Trophoblast cell (in vitro differentiated cells and primary cell): ENCODE measurements at regions not wholly inside any gene's neighbourhood (a gene's known extent, or its start where the extent isn't known, plus 50 kb on each side); places are given as distances from the start of the nearest gene placed in this dataset.
A peak's percentile ranks its signal among the peaks of the same experiment; 100 is the strongest.

Experiments used
- DNase-seq, 2 donors: peaks; one replicate each; pipeline ENCODE4 v3.0.0-alpha.2; 2016
- H2AFZ ChIP-seq: 2 replicates; pipeline ENCODE4 v1.6.1; 2013; ENCODE audit warnings: low read length, moderate library complexity, mild to moderate bottlenecking; ENCODE audit not compliant: insufficient read depth, poor library complexity
- H2AK5ac ChIP-seq: 2 replicates; pipeline ENCODE4 v1.6.1; 2013; ENCODE audit warnings: mild to moderate bottlenecking, low read length
- H2BK120ac ChIP-seq: 2 replicates; pipeline ENCODE4 v1.6.1; 2013; ENCODE audit warnings: low read length, mild to moderate bottlenecking, moderate library complexity; ENCODE audit not compliant: insufficient read depth, poor library complexity
- H2BK12ac ChIP-seq: 2 replicates; pipeline ENCODE4 v1.6.1; 2013; ENCODE audit warnings: mild to moderate bottlenecking, low read length, moderate library complexity
- H2BK5ac ChIP-seq: 2 replicates; pipeline ENCODE4 v1.6.1; 2013; ENCODE audit warnings: low read length, low read depth, moderate library complexity, mild to moderate bottlenecking; ENCODE audit not compliant: poor library complexity
- H3K14ac ChIP-seq: 2 replicates; pipeline ENCODE4 v1.6.1; 2013; ENCODE audit warnings: mild to moderate bottlenecking, low read length
- H3K18ac ChIP-seq: 2 replicates; pipeline ENCODE4 v1.6.1; 2013; ENCODE audit warnings: mild to moderate bottlenecking, low read length
- H3K23ac ChIP-seq: 2 replicates; pipeline ENCODE4 v1.6.1; 2013; ENCODE audit warnings: low read length
- H3K27ac ChIP-seq: 2 replicates; pipeline ENCODE4 v1.5.1; 2013; ENCODE audit warnings: low read depth, mild to moderate bottlenecking, inconsistent platforms, low read length, moderate library complexity
- H3K27me3 ChIP-seq: 2 replicates; pipeline ENCODE4 v1.6.1; 2013; ENCODE audit warnings: inconsistent platforms, mild to moderate bottlenecking, low read length, moderate library complexity; ENCODE audit not compliant: insufficient read depth
- H3K36me3 ChIP-seq, 2 experiments: 1 replicate in 1 of 2; 2 replicates in 1 of 2; pipeline ENCODE4 v1.6.1; 2013; ENCODE audit warnings: low read length in 2 of 2, mild to moderate bottlenecking in 2 of 2, moderate library complexity in 1 of 2; ENCODE audit not compliant: insufficient read depth in 2 of 2, control insufficient read depth in 1 of 2
- H3K4ac ChIP-seq: 2 replicates; pipeline ENCODE4 v1.6.1; 2013; ENCODE audit warnings: low read depth, mild to moderate bottlenecking, low read length, moderate library complexity
- H3K4me1 ChIP-seq, 2 experiments: 1 replicate in 1 of 2; 2 replicates in 1 of 2; pipeline ENCODE4 v1.6.1; 2013; ENCODE audit warnings: low read length in 2 of 2, mild to moderate bottlenecking in 2 of 2, moderate library complexity in 1 of 2; ENCODE audit not compliant: insufficient read depth in 2 of 2, control insufficient read depth in 1 of 2
- H3K4me2 ChIP-seq: 2 replicates; pipeline ENCODE4 v1.6.1; 2013; ENCODE audit warnings: inconsistent platforms, mild to moderate bottlenecking, low read length, moderate library complexity
- H3K4me3 ChIP-seq: 2 replicates; pipeline ENCODE4 v1.5.1; 2013; ENCODE audit warnings: mild to moderate bottlenecking, low read depth, low read length, inconsistent platforms
- H3K79me1 ChIP-seq: one replicate; pipeline ENCODE4 v1.6.1; 2013; ENCODE audit warnings: low read length
- H3K79me2 ChIP-seq: 2 replicates; pipeline ENCODE4 v1.6.1; 2013; ENCODE audit warnings: low read length, mild to moderate bottlenecking; ENCODE audit not compliant: control insufficient read depth, insufficient read depth, poor library complexity
- H3K9ac ChIP-seq: 2 replicates; pipeline ENCODE4 v1.6.1; 2013; ENCODE audit warnings: mild to moderate bottlenecking, low read length
- H3K9me3 ChIP-seq: 2 replicates; pipeline ENCODE4 v1.6.1; 2013; ENCODE audit warnings: low read depth, mild to moderate bottlenecking, control low read depth, inconsistent platforms, low read length; ENCODE audit not compliant: insufficient read depth
- H4K12ac ChIP-seq: 2 replicates; pipeline ENCODE4 v1.6.1; 2013; ENCODE audit warnings: low read depth, mild to moderate bottlenecking, low read length, moderate library complexity
- H4K8ac ChIP-seq: 2 replicates; pipeline ENCODE4 v1.6.1; 2013; ENCODE audit warnings: low read depth, mild to moderate bottlenecking, low read length, moderate library complexity
- H4K91ac ChIP-seq: one replicate; pipeline ENCODE4 v1.6.1; 2013; ENCODE audit warnings: low read depth, mild to moderate bottlenecking, low read length, moderate library complexity
- WGBS: extraction: QIAGEN DNeasy Blood & Tissue Kit; methylation state at CpG from one replicate; pipeline ENCODE4 v1.1.7; 2013; ENCODE audit warnings: missing lambda C conversion rate; ENCODE audit not compliant: insufficient read length, insufficient coverage; ENCODE audit errors: extremely low coverage; 5-methylcytosine and 5-hydroxymethylcytosine counted together

DNA sequence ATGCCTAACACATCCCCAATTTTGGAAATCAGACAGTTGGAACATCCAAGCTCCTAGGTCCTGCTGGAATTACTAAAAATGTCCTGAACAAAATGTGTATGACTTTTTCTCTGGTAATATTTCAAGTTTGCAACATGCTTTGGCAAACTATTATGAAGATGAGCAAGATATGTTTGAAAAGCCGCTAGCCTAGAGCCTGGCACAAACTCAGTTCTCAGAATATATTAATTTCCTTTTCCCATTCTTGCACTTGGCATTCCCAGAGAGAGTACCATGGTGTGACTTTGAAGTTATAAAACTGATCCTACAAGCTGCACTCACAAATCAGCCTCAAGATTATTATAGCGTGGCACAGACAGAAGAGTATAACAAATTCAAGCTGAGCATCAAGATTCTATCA lies 1031.1 kb downstream of the NTRK3 start:
- Histone ChIP-seq H3K23ac (no peak overlapping the region), H3K4ac (no peak overlapping the region), H3K4me1 (no peaks in the 10 kb centered on the region), H4K8ac (no peak overlapping the region), H3K79me1 (no peaks in the 10 kb centered on the region), H3K18ac (no peak overlapping the region), H3K14ac (no peak overlapping the region), H3K27me3 (no peaks in the 10 kb centered on the region), H4K12ac (no peak overlapping the region), H3K27ac (no peak overlapping the region), H2BK12ac (no peak overlapping the region), H2BK120ac (no peak overlapping the region), H3K4me2 (no peak overlapping the region), H3K79me2 (no peaks in the 10 kb centered on the region), H3K4me3 (no peak overlapping the region), H2AK5ac (no peak overlapping the region), H4K91ac (no peak overlapping the region), H3K36me3 (no peaks in the 10 kb centered on the region), H2AFZ (no peak overlapping the region), H3K9me3 (no peaks in the 10 kb centered on the region), H2BK5ac (no peak overlapping the region), H3K9ac (no peak overlapping the region)
- no peak for DNase-seq
- WGBS = no CpG with 5 or more reads among the region's 2 CpGs

DNA sequence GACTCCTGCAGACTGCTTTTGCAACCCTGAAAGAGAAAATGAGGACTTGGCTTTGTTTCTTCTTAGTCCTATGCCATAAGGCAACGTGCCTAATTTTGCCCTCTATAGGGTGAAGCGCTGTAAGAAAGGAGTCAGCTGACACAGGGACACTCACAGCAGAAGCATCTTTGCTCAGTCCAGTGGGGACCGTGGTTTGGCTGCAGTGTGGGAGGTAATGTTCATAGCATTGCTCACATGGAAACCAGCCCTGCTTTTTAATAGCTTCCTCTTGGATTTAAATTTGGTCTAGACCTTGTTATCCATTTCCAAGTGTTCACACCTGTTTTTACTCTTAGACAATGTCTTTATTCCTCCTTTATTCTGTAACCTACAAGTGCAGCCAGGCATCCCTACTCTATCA lies 1032.1 kb downstream of the NTRK3 start:
- no peaks in the 10 kb centered on the region for H3K79me2 ChIP-seq
- no peaks in the 10 kb centered on the region for H3K36me3 ChIP-seq
- H3K9ac ChIP-seq = no peak overlapping the region
- no peak overlapping the region for H3K18ac ChIP-seq
- H2AK5ac ChIP-seq = no peak overlapping the region
- no peak overlapping the region for H3K4me2 ChIP-seq
- peak overlapping the region; percentile 33 for H3K23ac ChIP-seq
- no peak overlapping the region for H2BK5ac ChIP-seq
- H3K27me3 ChIP-seq = no peaks in the 10 kb centered on the region
- no peak overlapping the region for H2BK120ac ChIP-seq
- no peak for DNase-seq
- H4K8ac ChIP-seq = no peak overlapping the region
- H3K9me3 ChIP-seq = no peaks in the 10 kb centered on the region
- no peak overlapping the region for H3K4me3 ChIP-seq
- H2BK12ac ChIP-seq = no peak overlapping the region
- no peak overlapping the region for H2AFZ ChIP-seq
- no CpG with 5 or more reads among the region's 3 CpGs for WGBS
- no peak overlapping the region for H4K91ac ChIP-seq
- H3K4me1 ChIP-seq = no peaks in the 10 kb centered on the region
- no peak overlapping the region for H4K12ac ChIP-seq
- no peak overlapping the region for H3K4ac ChIP-seq
- no peaks in the 10 kb centered on the region for H3K79me1 ChIP-seq
- H3K14ac ChIP-seq = no peak overlapping the region
- H3K27ac ChIP-seq = no peak overlapping the region

DNA sequence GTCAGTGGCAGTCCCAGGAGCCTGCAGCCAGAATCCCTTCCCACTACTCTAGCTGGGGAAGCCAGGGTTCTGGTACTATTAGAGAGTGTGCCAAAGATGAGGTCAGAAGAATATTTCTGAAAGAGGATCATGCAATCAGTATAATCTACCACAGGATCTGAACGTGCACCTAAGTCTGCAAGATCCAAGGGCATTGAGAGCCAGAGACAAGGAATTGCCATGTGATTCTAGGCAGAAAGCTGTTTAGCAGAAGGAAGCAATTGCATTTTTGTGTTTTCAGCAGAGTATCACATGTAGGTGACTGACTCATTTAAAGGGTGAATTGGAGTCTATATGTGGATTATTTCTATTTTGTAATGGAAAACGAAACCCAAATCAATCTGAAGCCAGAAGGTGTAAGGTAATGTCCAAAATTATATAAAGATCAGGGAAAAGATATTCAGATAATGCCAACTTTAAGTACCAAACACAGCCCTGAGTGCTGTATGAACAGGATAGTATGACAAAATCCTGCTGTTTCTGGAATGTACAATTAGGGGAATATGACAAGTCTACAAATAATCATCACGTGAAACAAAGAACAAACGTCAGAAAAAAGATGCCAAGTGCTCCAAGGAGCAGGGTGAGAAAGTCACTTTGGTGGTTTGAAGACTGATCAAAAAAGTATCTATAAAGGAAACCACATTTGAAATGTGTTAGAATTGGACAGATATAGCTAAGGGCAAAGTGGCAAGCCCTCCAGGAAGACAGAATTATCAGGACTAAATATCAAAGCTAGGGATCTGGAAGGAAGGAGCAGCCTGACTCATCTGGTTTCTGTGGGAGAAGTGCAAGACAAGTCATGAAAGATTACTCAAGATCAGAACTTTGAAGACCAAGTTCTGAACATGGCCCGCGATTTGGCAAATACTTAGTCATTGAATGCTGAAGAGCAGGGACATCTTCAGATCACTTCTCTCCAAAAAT lies 1036.6 kb downstream of the NTRK3 start:
- Histone ChIP-seq H3K9me3 (no peaks in the 10 kb centered on the region), H3K4me2 (no peak overlapping the region)
- WGBS = no CpG with 5 or more reads among the region's 6 CpGs

GRCh38 chr15:87215100-87215499 lies 1041.4 kb downstream of the NTRK3 start:
- no CpG with 5 or more reads among the region's 1 CpG for WGBS
- Histone ChIP-seq H3K14ac (no peak overlapping the region), H3K27ac (no peak overlapping the region)

More for the DNA sequence above, 1036.6 kb downstream of the NTRK3 start:
- Histone ChIP-seq H2BK5ac (no peak overlapping the region), H2AFZ (no peak overlapping the region), H3K4me1 (no peaks in the 10 kb centered on the region), H3K23ac (no peak overlapping the region), H4K12ac (no peak overlapping the region), H4K91ac (no peak overlapping the region), H2BK12ac (no peak overlapping the region), H3K27ac (no peak overlapping the region), H3K18ac (no peak overlapping the region), H2BK120ac (no peak overlapping the region), H3K79me1 (no peaks in the 10 kb centered on the region), H3K4me3 (no peak overlapping the region), H3K36me3 (no peaks in the 10 kb centered on the region), H4K8ac (no peak overlapping the region), H2AK5ac (no peak overlapping the region), H3K79me2 (no peaks in the 10 kb centered on the region), H3K14ac (no peak overlapping the region), H3K9ac (no peak overlapping the region), H3K4ac (no peak overlapping the region), H3K27me3 (no peaks in the 10 kb centered on the region)
- DNase-seq = peak in 1 of 2 donors; percentile 6

More at GRCh38 chr15:87215100-87215499, 1041.4 kb downstream of the NTRK3 start:
- H2BK12ac ChIP-seq = no peak overlapping the region
- no peak overlapping the region for H3K4ac ChIP-seq
- no peak overlapping the region for H4K12ac ChIP-seq
- no peak overlapping the region for H3K4me3 ChIP-seq
- no peaks in the 10 kb centered on the region for H3K36me3 ChIP-seq
- no peak overlapping the region for H3K18ac ChIP-seq
- DNase-seq = no peak
- H4K91ac ChIP-seq = no peak overlapping the region
- no peaks in the 10 kb centered on the region for H3K27me3 ChIP-seq
- H3K4me2 ChIP-seq = no peak overlapping the region
- no peak overlapping the region for H4K8ac ChIP-seq
- no peak overlapping the region for H3K23ac ChIP-seq
- H3K79me1 ChIP-seq = no peaks in the 10 kb centered on the region
- H2AK5ac ChIP-seq = no peak overlapping the region
- no peak overlapping the region for H2BK5ac ChIP-seq
- no peaks in the 10 kb centered on the region for H3K79me2 ChIP-seq
- no peaks in the 10 kb centered on the region for H3K9me3 ChIP-seq
- H3K4me1 ChIP-seq = no peaks in the 10 kb centered on the region
- H3K9ac ChIP-seq = no peak overlapping the region
- no peak overlapping the region for H2BK120ac ChIP-seq
- H2AFZ ChIP-seq = no peak overlapping the region
